ENCODE measurements at regions not wholly inside any gene's neighbourhood (a gene's known extent, or its start where the extent isn't known, plus 50 kb on each side); places are given as distances from the start of the nearest gene placed in this dataset.
A peak's percentile ranks its signal among the peaks of the same experiment; 100 is the strongest.

DNA sequence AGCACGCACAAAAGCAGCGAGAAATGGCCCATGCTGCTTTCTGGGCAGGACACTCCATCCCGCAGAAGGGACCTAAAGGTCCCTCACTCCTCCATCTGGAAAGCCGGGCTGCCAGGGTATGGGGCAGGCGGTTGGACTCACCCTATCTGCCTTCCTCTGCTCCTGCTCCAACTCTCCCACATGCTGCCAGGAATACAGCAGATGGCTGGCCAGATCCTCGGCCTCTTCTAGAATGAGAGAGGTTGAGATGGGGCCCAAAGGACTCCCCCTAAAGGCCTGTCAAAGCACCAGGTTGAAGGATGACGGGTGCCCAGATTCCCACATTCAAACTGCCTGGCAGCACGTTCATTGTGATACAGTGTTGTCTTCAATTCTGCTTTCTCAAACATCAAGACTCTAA, 85.1 kb upstream of the C2CD4B start (continued):
- TF ChIP-seq AFF4 (CRISPR knock-in tag; IDR thresholded peaks at IDR 0.05; ENCODE audit: borderline replicate concordance) = no peak
- no peak for TF ChIP-seq TEAD1 (CRISPR knock-in tag; IDR thresholded peaks at IDR 0.05)
- TF ChIP-seq MYBL2 (CRISPR knock-in tag; IDR thresholded peaks at IDR 0.05) = no peak
- TF ChIP-seq JAZF1 (CRISPR knock-in tag; IDR thresholded peaks at IDR 0.05) = no peak
- no peak for TF ChIP-seq USF1 (CRISPR knock-in tag; IDR thresholded peaks at IDR 0.05)

DNA sequence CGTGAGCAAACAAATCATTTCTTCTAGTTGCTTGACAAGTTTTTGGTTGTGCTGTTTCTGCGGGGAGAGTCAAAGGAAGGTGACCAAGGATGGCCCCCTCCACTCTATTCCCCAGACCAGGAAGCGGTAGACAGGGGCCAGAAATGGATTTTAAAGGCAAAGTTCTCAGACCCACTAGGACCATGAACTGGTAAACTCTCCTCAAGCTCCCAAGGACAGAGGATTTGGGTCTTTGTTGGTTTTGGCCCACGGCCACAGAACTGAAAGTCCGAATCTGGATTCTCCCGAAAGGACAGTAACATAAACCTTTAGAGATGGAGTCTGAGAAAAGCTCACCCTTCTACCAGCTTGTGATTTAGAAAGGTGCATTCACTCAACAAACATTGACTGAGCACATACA, 85.9 kb upstream of the C2CD4B start:
- TF ChIP-seq ESRRA (CRISPR knock-in tag; IDR thresholded peaks at IDR 0.05; ENCODE audit: borderline replicate concordance) = no peak
- TF ChIP-seq, protein P1, sequence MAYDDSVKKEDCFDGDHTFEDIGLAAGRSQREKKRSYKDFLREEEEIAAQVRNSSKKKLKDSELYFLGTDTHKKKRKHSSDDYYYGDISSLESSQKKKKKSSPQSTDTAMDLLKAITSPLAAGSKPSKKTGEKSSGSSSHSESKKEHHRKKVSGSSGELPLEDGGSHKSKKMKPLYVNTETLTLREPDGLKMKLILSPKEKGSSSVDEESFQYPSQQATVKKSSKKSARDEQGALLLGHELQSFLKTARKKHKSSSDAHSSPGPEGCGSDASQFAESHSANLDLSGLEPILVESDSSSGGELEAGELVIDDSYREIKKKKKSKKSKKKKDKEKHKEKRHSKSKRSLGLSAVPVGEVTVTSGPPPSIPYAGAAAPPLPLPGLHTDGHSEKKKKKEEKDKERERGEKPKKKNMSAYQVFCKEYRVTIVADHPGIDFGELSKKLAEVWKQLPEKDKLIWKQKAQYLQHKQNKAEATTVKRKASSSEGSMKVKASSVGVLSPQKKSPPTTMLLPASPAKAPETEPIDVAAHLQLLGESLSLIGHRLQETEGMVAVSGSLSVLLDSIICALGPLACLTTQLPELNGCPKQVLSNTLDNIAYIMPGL (CRISPR knock-in tag; IDR thresholded peaks at IDR 0.05) = no peak
- no peak for TF ChIP-seq ZNF416 (CRISPR knock-in tag; IDR thresholded peaks at IDR 0.05)
- no peak for TF ChIP-seq FOXK1 (CRISPR knock-in tag; IDR thresholded peaks at IDR 0.05)
- no peak for TF ChIP-seq SOX15 (CRISPR knock-in tag; IDR thresholded peaks at IDR 0.05)
- TF ChIP-seq GRHL2 (CRISPR knock-in tag; IDR thresholded peaks at IDR 0.05; ENCODE audit: insufficient replicate concordance, severe bottlenecking) = no peak
- no peak for DNase-seq (ENCODE audit: low spot score)
- H3K27me3 Mint-ChIP-seq (ENCODE audit: low read depth) = peaks cover 7% of the 10 kb centered on the region; the same call in 1 of the 2 replicates
- H3K4me1 Mint-ChIP-seq = peaks cover 12% of the 10 kb centered on the region
- CTCF ChIA-PET = interaction anchor here (1.3 kb wide), 1 partner anchor 9 kb away, joined by 5 read pairs; no protein-coding TSS in a partner anchor
- H3K27ac Mint-ChIP-seq = no peak overlapping the region
- no peak overlapping the region for H3K4me3 Mint-ChIP-seq
- no peak for ATAC-seq
- H3K9me3 Mint-ChIP-seq = peaks cover 4% of the 10 kb centered on the region; the same call in 1 of the 2 replicates
- no peaks in the 10 kb centered on the region for H3K36me3 Mint-ChIP-seq
- POLR2A ChIA-PET = no interaction called here

DNA sequence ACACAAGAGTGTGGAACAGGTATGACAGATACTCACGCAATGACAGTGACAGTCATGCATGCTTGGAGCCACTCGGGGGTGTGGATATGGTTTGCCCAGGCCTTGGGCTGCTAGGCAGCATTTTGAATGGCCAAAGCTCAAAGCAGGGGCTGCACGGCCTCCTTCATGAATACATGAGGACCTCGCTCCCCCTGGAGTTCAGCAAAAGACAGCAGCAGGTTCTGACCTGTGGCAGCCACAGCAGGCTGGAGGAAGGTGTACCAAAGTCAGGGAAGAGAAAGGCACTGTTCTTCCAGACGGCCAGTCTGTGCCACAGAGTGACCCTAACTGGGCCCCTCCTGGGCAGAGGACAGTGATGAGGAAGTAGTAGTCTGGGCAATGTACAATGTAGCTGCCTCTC, 88.2 kb upstream of the C2CD4B start:
- CTCF ChIA-PET = interaction anchor here (0.8 to 2.9 kb wide), 18 partner anchors 11 to 297 kb away, joined by 3 to 62 read pairs (median 9); partner anchors contain the start of genes C2CD4A, C2CD4B and VPS13C
- Mint-ChIP-seq H3K4me3 (no peak overlapping the region), H3K27ac (no peak overlapping the region), H3K27me3 (ENCODE audit: low read depth) (peaks cover 3% of the 10 kb centered on the region; the same call in 1 of the 2 replicates), H3K4me1 (peaks cover 8% of the 10 kb centered on the region), H3K36me3 (peaks cover 3% of the 10 kb centered on the region; the same call in 1 of the 2 replicates), H3K9me3 (peaks cover 13% of the 10 kb centered on the region)
- POLR2A ChIA-PET = no interaction called here
- DNase-seq (ENCODE audit: low spot score) = no peak
- peak; percentile 17; the same call in 1 of the 2 replicates for ATAC-seq
- TF ChIP-seq, protein P1 (CRISPR knock-in tag; IDR thresholded peaks at IDR 0.05) = no peak
- TF ChIP-seq MYBL2 (CRISPR knock-in tag; IDR thresholded peaks at IDR 0.05) (no peak), ETV6 (CRISPR knock-in tag; IDR thresholded peaks at IDR 0.05) (no peak)
